SK-N-MC (cell line): ENCODE measurements at regions not wholly inside any gene's neighbourhood (a gene's known extent, or its start where the extent isn't known, plus 50 kb on each side); places are given as distances from the start of the nearest gene placed in this dataset.

Experiments
- EZH2 ChIP-seq: fragments of 200-600 bp; sonication (generic); IDR thresholded peaks from one replicate; pipeline ENCODE4 v1.6.1; 2017; ENCODE audit warnings: antibody characterized with exemption
- FOXP2 ChIP-seq: optimal IDR thresholded peaks from 2 replicates; pipeline ENCODE3; 2011; ENCODE audit warnings: mild to moderate bottlenecking, moderate library complexity; ENCODE audit not compliant: insufficient read depth; ENCODE audit errors: extremely low read length, control extremely low read depth
- POLR2AphosphoS5 ChIP-seq: IDR thresholded peaks from 2 replicates; pipeline ENCODE4 v1.6.1; 2012; ENCODE audit warnings: mild to moderate bottlenecking, low read depth, low read length, borderline replicate concordance

- no peak for TF ChIP-seq EZH2
- TF ChIP-seq POLR2AphosphoS5, result no peak
- TF ChIP-seq FOXP2, result no peak
These were observed 764.7 kb downstream of the MTRR start for GRCh38 chr5:8633696-8634095.
